ENCODE measurements at regions not wholly inside any gene's neighbourhood (a gene's known extent, or its start where the extent isn't known, plus 50 kb on each side); places are given as distances from the start of the nearest gene placed in this dataset.

- no peaks in the 10 kb centered on the region for H3K9me3 ChIP-seq (ENCODE audit: low read depth)
- peak; percentile 59 for DNase-seq
- no peak overlapping the region for H2AFZ ChIP-seq
- 71 to 73% methylated on average over 2 of the region's 2 CpGs for WGBS, 2 experiments (ENCODE audit: low coverage in 1 of 2, low lambda C conversion rate in 2 of 2, missing lambda C conversion rate in 2 of 2)
- peaks cover 22% of the 10 kb centered on the region for H3F3A ChIP-seq (ENCODE audit: insufficient read depth)
- no peaks in the 10 kb centered on the region for H3K36me3 ChIP-seq (ENCODE audit: low read depth)
- no peaks in the 10 kb centered on the region for H4K20me1 ChIP-seq (ENCODE audit: insufficient read depth)
- no peak for TF ChIP-seq EZH2 (IDR thresholded peaks at IDR 0.05; ENCODE audit: insufficient read depth, poor library complexity, severe bottlenecking)
- TF ChIP-seq EZH2phosphoT487 (IDR thresholded peaks at IDR 0.05; ENCODE audit: insufficient read depth, low read depth): no peak
- 0 out of 2 replicates have a peak, but pooled peaks cover 7% of the 10 kb centered on the region for H3K27me3 ChIP-seq (replicated peaks; ENCODE audit: insufficient read depth)
- no peak overlapping the region for H3K4me3 ChIP-seq
- in situ Hi-C loops (cut with MboI): loop anchor here (25.0 kb wide), 1 partner anchor 128 kb away; no protein-coding TSS in a partner anchor
- no peaks in the 10 kb centered on the region for H3K9me2 ChIP-seq (ENCODE audit: insufficient read depth)
- no peak overlapping the region for H3K9ac ChIP-seq
- no peak overlapping the region for H3K27ac ChIP-seq
- peaks cover 24% of the 10 kb centered on the region for H3K4me1 ChIP-seq (ENCODE audit: insufficient read depth)
- no peaks in the 10 kb centered on the region for H3K79me2 ChIP-seq (ENCODE audit: insufficient read depth)
- peak overlapping the region; percentile 17 for H3K4me2 ChIP-seq (ENCODE audit: unreplicated experiment)
Observed at GRCh38 chr6:134684423-134684795, 265.5 kb downstream of the ALDH8A1 start.

GRCh38 chr6:134683783-134684422 is 266.0 kb downstream of the ALDH8A1 start:
- peak; percentile 70 for DNase-seq
- no peak overlapping the region for H2AFZ ChIP-seq
- H3K27me3 ChIP-seq (replicated peaks; ENCODE audit: insufficient read depth): 0 out of 2 replicates have a peak, but pooled peaks cover 3% of the 10 kb centered on the region
- WGBS, 2 experiments (ENCODE audit: low coverage in 1 of 2, low lambda C conversion rate in 2 of 2, missing lambda C conversion rate in 2 of 2): 41 to 43% methylated on average over 2 of the region's 2 CpGs
- H3F3A ChIP-seq (ENCODE audit: insufficient read depth): peaks cover 22% of the 10 kb centered on the region
- no peaks in the 10 kb centered on the region for H3K79me2 ChIP-seq (ENCODE audit: insufficient read depth)
- peak overlapping the region; percentile 17 for H3K4me2 ChIP-seq (ENCODE audit: unreplicated experiment)
- H3K36me3 ChIP-seq (ENCODE audit: low read depth): no peaks in the 10 kb centered on the region
- no peak overlapping the region for H3K27ac ChIP-seq
- peaks cover 24% of the 10 kb centered on the region for H3K4me1 ChIP-seq (ENCODE audit: insufficient read depth)
- no peak overlapping the region for H3K9ac ChIP-seq
- in situ Hi-C loops (cut with MboI): loop anchor here (25.0 kb wide), 1 partner anchor 128 kb away; no protein-coding TSS in a partner anchor
- H3K4me3 ChIP-seq: no peak overlapping the region
- no peaks in the 10 kb centered on the region for H3K9me3 ChIP-seq (ENCODE audit: low read depth)
- TF ChIP-seq EZH2phosphoT487 (IDR thresholded peaks at IDR 0.05; ENCODE audit: insufficient read depth, low read depth) (no peak), EZH2 (IDR thresholded peaks at IDR 0.05; ENCODE audit: insufficient read depth, poor library complexity, severe bottlenecking) (no peak)
- no peaks in the 10 kb centered on the region for H3K9me2 ChIP-seq (ENCODE audit: insufficient read depth)
- no peaks in the 10 kb centered on the region for H4K20me1 ChIP-seq (ENCODE audit: insufficient read depth)

- Histone ChIP-seq H3F3A (ENCODE audit: insufficient read depth) (peaks cover 12% of the 10 kb centered on the region; the same call in 1 of the 2 replicates), H3K4me3 (no peak overlapping the region), H3K4me1 (ENCODE audit: insufficient read depth) (peaks cover 16% of the 10 kb centered on the region), H4K20me1 (ENCODE audit: insufficient read depth) (no peaks in the 10 kb centered on the region), H2AFZ (no peak overlapping the region), H3K36me3 (ENCODE audit: low read depth) (no peaks in the 10 kb centered on the region), H3K9me2 (ENCODE audit: insufficient read depth) (no peaks in the 10 kb centered on the region), H3K79me2 (ENCODE audit: insufficient read depth) (no peaks in the 10 kb centered on the region), H3K27me3 (replicated peaks; ENCODE audit: insufficient read depth) (no peaks in the 10 kb centered on the region), H3K4me2 (ENCODE audit: unreplicated experiment) (no peak overlapping the region), H3K9me3 (ENCODE audit: low read depth) (no peaks in the 10 kb centered on the region), H3K27ac (no peak overlapping the region), H3K9ac (no peak overlapping the region)
- TF ChIP-seq EZH2phosphoT487 (IDR thresholded peaks at IDR 0.05; ENCODE audit: insufficient read depth, low read depth): no peak
- no peak for TF ChIP-seq EZH2 (IDR thresholded peaks at IDR 0.05; ENCODE audit: insufficient read depth, poor library complexity, severe bottlenecking)
- in situ Hi-C loops (cut with MboI): loop anchor here (25.0 kb wide), 1 partner anchor 132 kb away; no protein-coding TSS in a partner anchor
- WGBS, 2 experiments (ENCODE audit: low coverage in 1 of 2, low lambda C conversion rate in 2 of 2, missing lambda C conversion rate in 2 of 2): 96 to 100% methylated on average over 1 of the region's 1 CpG
- no peak for DNase-seq
Observed at GRCh38 chr6:134680433-134680832, 269.5 kb downstream of the ALDH8A1 start.

GRCh38 chr6:134680021-134680420 is 269.9 kb downstream of the ALDH8A1 start:
- in situ Hi-C loops (cut with MboI): loop anchor here (25.0 kb wide), 1 partner anchor 132 kb away; no protein-coding TSS in a partner anchor
- DNase-seq: no peak
- H3K9me2 ChIP-seq (ENCODE audit: insufficient read depth): no peaks in the 10 kb centered on the region
- H3K27me3 ChIP-seq (replicated peaks; ENCODE audit: insufficient read depth): no peaks in the 10 kb centered on the region
- no peak overlapping the region for H3K9ac ChIP-seq
- WGBS, 2 experiments (ENCODE audit: low coverage in 1 of 2, low lambda C conversion rate in 2 of 2, missing lambda C conversion rate in 2 of 2): 90 to 93% methylated on average over 3 of the region's 3 CpGs
- H3K79me2 ChIP-seq (ENCODE audit: insufficient read depth): no peaks in the 10 kb centered on the region
- H2AFZ ChIP-seq: no peak overlapping the region
- no peaks in the 10 kb centered on the region for H3K9me3 ChIP-seq (ENCODE audit: low read depth)
- peaks cover 15% of the 10 kb centered on the region for H3K4me1 ChIP-seq (ENCODE audit: insufficient read depth)
- no peaks in the 10 kb centered on the region for H4K20me1 ChIP-seq (ENCODE audit: insufficient read depth)
- no peak for TF ChIP-seq EZH2phosphoT487 (IDR thresholded peaks at IDR 0.05; ENCODE audit: insufficient read depth, low read depth)
- no peak for TF ChIP-seq EZH2 (IDR thresholded peaks at IDR 0.05; ENCODE audit: insufficient read depth, poor library complexity, severe bottlenecking)
- H3K36me3 ChIP-seq (ENCODE audit: low read depth): no peaks in the 10 kb centered on the region
- H3K4me2 ChIP-seq (ENCODE audit: unreplicated experiment): no peak overlapping the region
- no peak overlapping the region for H3K27ac ChIP-seq
- no peak overlapping the region for H3K4me3 ChIP-seq
- peaks cover 12% of the 10 kb centered on the region; the same call in 1 of the 2 replicates for H3F3A ChIP-seq (ENCODE audit: insufficient read depth)
